A673 (cell line): ENCODE measurements at regions not wholly inside any gene's neighbourhood (a gene's known extent, or its start where the extent isn't known, plus 50 kb on each side); places are given as distances from the start of the nearest gene placed in this dataset.

ENCODE experiments used
- BruUV-seq: library from RNA; stranded (reverse); fragments of 400-500 nt; replicated peaks from 2 replicates; lab custom pipeline; 2021; lab: Mats Ljungman, UMichigan
- CTCF ChIA-PET: fragments of 300-600 bp; sonication (Branson Sonifier 250); formaldehyde crosslinking; loops from one replicate; lab custom pipeline; 2022; ENCODE audit warnings: antibody characterized with exemption; lab: Charles Lee
- POLR2A ChIA-PET: fragments of 300-600 bp; sonication (Branson Sonifier 250); formaldehyde crosslinking; loops from one replicate; lab custom pipeline; 2022; ENCODE audit warnings: antibody characterized with exemption; ENCODE audit not compliant: low non-redundant PET; lab: Charles Lee
- DNase-seq: peaks from one replicate; pipeline ENCODE4 v3.0.0-alpha.2; 2015; ENCODE audit warnings: low spot score
- H3K27ac ChIP-seq: fragments of 200-600 bp; sonication (generic); 2 replicates; pipeline ENCODE4 v1.5.1; 2016; ENCODE audit warnings: mixed run types, low read depth, mild to moderate bottlenecking, mixed read lengths, antibody characterized with exemption, low read length; ENCODE audit not compliant: poor library complexity, severe bottlenecking
- H3K27me3 ChIP-seq: fragments of 200-600 bp; sonication (generic); replicated peaks from 2 replicates; pipeline ENCODE4 v1.6.1; 2017; ENCODE audit warnings: mixed run types, low read depth, mild to moderate bottlenecking, mixed read lengths, antibody characterized with exemption, low read length; ENCODE audit not compliant: insufficient read depth, poor library complexity
- H3K36me3 ChIP-seq: fragments of 200-600 bp; sonication (generic); 2 replicates; pipeline ENCODE4 v1.6.1; 2016; ENCODE audit warnings: mixed run types, mild to moderate bottlenecking, mixed read lengths, antibody characterized with exemption, low read length; ENCODE audit not compliant: insufficient read depth, poor library complexity, severe bottlenecking
- H3K4me1 ChIP-seq: fragments of 200-600 bp; sonication (generic); 2 replicates; pipeline ENCODE4 v1.6.1; 2017; ENCODE audit warnings: mixed run types, mild to moderate bottlenecking, mixed read lengths, antibody characterized with exemption, low read length; ENCODE audit not compliant: insufficient read depth, poor library complexity, severe bottlenecking
- H3K4me3 ChIP-seq: fragments of 200-600 bp; sonication (generic); 2 replicates; pipeline ENCODE4 v1.5.1; 2016; ENCODE audit warnings: low read depth, mixed run types, mild to moderate bottlenecking, mixed read lengths, low read length; ENCODE audit not compliant: poor library complexity, severe bottlenecking
- H3K9me3 ChIP-seq: fragments of 200-600 bp; sonication (generic); 2 replicates; pipeline ENCODE4 v1.6.1; 2016; ENCODE audit warnings: mixed run types, low read depth, mild to moderate bottlenecking, mixed read lengths, antibody characterized with exemption, low read length; ENCODE audit not compliant: poor library complexity, severe bottlenecking
- CTCF ChIP-seq: fragments of 300-800, 200-600 bp; sonication (generic); conservative IDR thresholded peaks from 2 replicates; pipeline ENCODE4 v1.5.1; 2017; ENCODE audit warnings: low read depth, mild to moderate bottlenecking, antibody characterized with exemption, low read length, moderate library complexity, mixed read lengths
- EZH2 ChIP-seq: fragments of 200-600 bp; sonication (generic); IDR thresholded peaks from 2 replicates; pipeline ENCODE4 v1.6.1; 2017; ENCODE audit warnings: borderline replicate concordance, low read depth, mild to moderate bottlenecking, mixed read lengths, antibody characterized with exemption, low read length; ENCODE audit not compliant: poor library complexity, severe bottlenecking
- intact Hi-C: fragments of 100-400 bp; cut with micrococcal nuclease; formaldehyde crosslinking; loops from one replicate; pipeline ENCODE4 v1.10.0; 2022; ENCODE audit not compliant: unreplicated experiment

- CTCF ChIA-PET: no interaction called here
- Histone ChIP-seq H3K27ac (no peak overlapping the region), H3K36me3 (no peaks in the 10 kb centered on the region), H3K4me1 (no peaks in the 10 kb centered on the region), H3K9me3 (no peaks in the 10 kb centered on the region), H3K27me3 (no peaks in the 10 kb centered on the region), H3K4me3 (no peak overlapping the region)
- DNase-seq: no peak
- no peak for TF ChIP-seq CTCF
- no peak for TF ChIP-seq EZH2
- intact Hi-C loops: no loop called here
- BruUV-seq: no TSS peak
- POLR2A ChIA-PET: no interaction called here
Measured at GRCh38 chr5:166963596-166963995, 1327.8 kb upstream of the WWC1 start.

- CTCF ChIA-PET: no interaction called here
- Histone ChIP-seq H3K9me3 (no peaks in the 10 kb centered on the region), H3K27me3 (peaks cover 40% of the 10 kb centered on the region), H3K27ac (no peak overlapping the region), H3K4me3 (no peak overlapping the region), H3K36me3 (no peaks in the 10 kb centered on the region), H3K4me1 (peaks cover 6% of the 10 kb centered on the region)
- no peak for DNase-seq
- POLR2A ChIA-PET: no interaction called here
- TF ChIP-seq CTCF (no peak), EZH2 (no peak)
- BruUV-seq: no TSS peak
- intact Hi-C loops: no loop called here
Measured at GRCh38 chr5:166977911-166978422, 1313.5 kb upstream of the WWC1 start.

- CTCF ChIA-PET: interaction anchor here (0.6 kb wide), 1 partner anchor 50 kb away, joined by 3 read pairs; no protein-coding TSS in a partner anchor
- intact Hi-C loops: no loop called here
- peaks cover 51% of the 10 kb centered on the region for H3K27me3 ChIP-seq
- no peak for DNase-seq
- peak overlapping the region; percentile 51 for H3K4me3 ChIP-seq
- POLR2A ChIA-PET: interaction anchor here (0.5 kb wide), 1 partner anchor 772 kb away, joined by 8 read pairs; no protein-coding TSS in a partner anchor
- peaks cover 6% of the 10 kb centered on the region for H3K4me1 ChIP-seq
- no TSS peak for BruUV-seq
- no peaks in the 10 kb centered on the region for H3K36me3 ChIP-seq
- H3K9me3 ChIP-seq: no peaks in the 10 kb centered on the region
- TF ChIP-seq EZH2 (no peak), CTCF (no peak)
- no peak overlapping the region for H3K27ac ChIP-seq
Measured at GRCh38 chr5:166979307-166979895, 1312.0 kb upstream of the WWC1 start.
